Prostate gland (tissue), 2 donors: ENCODE measurements at regions not wholly inside any gene's neighbourhood (a gene's known extent, or its start where the extent isn't known, plus 50 kb on each side); places are given as distances from the start of the nearest gene placed in this dataset.

Experiments used
- CTCF ChIP-seq, 4 experiments: fragments of 200-600 bp in 2 of 4; fragments of 450-650 bp in 2 of 4; sonication (generic) in 2 of 4; IDR thresholded peaks; 1 replicate in 3 of 4; 2 replicates in 1 of 4; pipeline ENCODE4 v1.5.1; 2016 to 2019; ENCODE audit warnings: antibody characterized with exemption in 4 of 4, mild to moderate bottlenecking in 2 of 4, moderate library complexity in 2 of 4
- POLR2A ChIP-seq: fragments of 450-650 bp; IDR thresholded peaks from one replicate; pipeline ENCODE4 v1.6.1; 2016; ENCODE audit warnings: antibody characterized with exemption, mild to moderate bottlenecking
- POLR2AphosphoS5 ChIP-seq: sonication (generic); formaldehyde crosslinking; IDR thresholded peaks from one replicate; pipeline ENCODE4 v1.6.1; 2017; ENCODE audit warnings: antibody characterized with exemption

GRCh38 chr12:31220061-31220460, 105.9 kb downstream of the SINHCAF start:
- TF ChIP-seq CTCF (IDR thresholded peaks at IDR 0.05) (no peak), POLR2A (no peak), POLR2AphosphoS5 (no peak)
